ENCODE measurements at regions not wholly inside any gene's neighbourhood (a gene's known extent, or its start where the extent isn't known, plus 50 kb on each side); places are given as distances from the start of the nearest gene placed in this dataset.
"Not testable (repeated sequence)": the region's sequence is repeated elsewhere in the genome, so short reads cannot be mapped to it uniquely, and the experiment has no call there.

DNA sequence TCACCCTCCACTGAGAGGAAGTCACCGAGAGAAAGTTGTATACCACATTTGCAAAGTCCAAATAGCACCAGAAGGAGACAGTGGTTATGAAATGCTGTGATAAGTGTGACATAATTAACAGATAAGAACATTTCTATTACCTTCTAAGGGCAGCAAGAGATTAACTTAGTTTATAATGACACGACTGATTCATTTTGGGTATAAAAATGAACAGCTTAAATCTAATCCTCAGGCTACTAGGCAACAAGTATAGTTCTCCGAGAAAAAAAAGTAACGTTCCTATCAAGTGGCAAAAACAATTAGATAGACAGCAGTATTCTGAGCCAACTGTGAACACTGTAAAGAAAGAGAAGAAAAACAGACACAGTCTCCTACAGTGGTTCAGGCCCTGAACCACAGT is 431.2 kb upstream of the GRAMD2B start:
- no peak for DNase-seq
- 60 to 75% methylated on average over 4 of the region's 4 CpGs for WGBS, 2 donors (ENCODE audit: low coverage in 1 of 2)
- intact Hi-C loops (cut with DNase I; ENCODE audit: low total_unique reads) (no loop called here), in situ Hi-C loops (cut with MboI; ENCODE audit: low pct_ligation_motif_present in 1 of 4, low pct_unique_long_range_greater_than_20kb in 1 of 4, low sequenced_read_pairs in 3 of 4) (no loop called here)
- no peaks in the 10 kb centered on the region for H3K27me3 ChIP-seq
- no peak overlapping the region for H3K4me3 ChIP-seq
- TF ChIP-seq EP300 (IDR thresholded peaks at IDR 0.05; ENCODE audit: low read depth), result no peak
- TF ChIP-seq POLR2A (IDR thresholded peaks at IDR 0.05), result no peak
- TF ChIP-seq, protein P1, sequence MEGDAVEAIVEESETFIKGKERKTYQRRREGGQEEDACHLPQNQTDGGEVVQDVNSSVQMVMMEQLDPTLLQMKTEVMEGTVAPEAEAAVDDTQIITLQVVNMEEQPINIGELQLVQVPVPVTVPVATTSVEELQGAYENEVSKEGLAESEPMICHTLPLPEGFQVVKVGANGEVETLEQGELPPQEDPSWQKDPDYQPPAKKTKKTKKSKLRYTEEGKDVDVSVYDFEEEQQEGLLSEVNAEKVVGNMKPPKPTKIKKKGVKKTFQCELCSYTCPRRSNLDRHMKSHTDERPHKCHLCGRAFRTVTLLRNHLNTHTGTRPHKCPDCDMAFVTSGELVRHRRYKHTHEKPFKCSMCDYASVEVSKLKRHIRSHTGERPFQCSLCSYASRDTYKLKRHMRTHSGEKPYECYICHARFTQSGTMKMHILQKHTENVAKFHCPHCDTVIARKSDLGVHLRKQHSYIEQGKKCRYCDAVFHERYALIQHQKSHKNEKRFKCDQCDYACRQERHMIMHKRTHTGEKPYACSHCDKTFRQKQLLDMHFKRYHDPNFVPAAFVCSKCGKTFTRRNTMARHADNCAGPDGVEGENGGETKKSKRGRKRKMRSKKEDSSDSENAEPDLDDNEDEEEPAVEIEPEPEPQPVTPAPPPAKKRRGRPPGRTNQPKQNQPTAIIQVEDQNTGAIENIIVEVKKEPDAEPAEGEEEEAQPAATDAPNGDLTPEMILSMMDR (IDR thresholded peaks at IDR 0.05), result no peak
- no peak for TF ChIP-seq POLR2AphosphoS5 (IDR thresholded peaks at IDR 0.05)
- H3K27ac ChIP-seq, result no peak overlapping the region
- no peaks in the 10 kb centered on the region for H3K9me3 ChIP-seq
- H3K4me1 ChIP-seq, result no peaks in the 10 kb centered on the region
- H3K36me3 ChIP-seq, result no peaks in the 10 kb centered on the region

DNA sequence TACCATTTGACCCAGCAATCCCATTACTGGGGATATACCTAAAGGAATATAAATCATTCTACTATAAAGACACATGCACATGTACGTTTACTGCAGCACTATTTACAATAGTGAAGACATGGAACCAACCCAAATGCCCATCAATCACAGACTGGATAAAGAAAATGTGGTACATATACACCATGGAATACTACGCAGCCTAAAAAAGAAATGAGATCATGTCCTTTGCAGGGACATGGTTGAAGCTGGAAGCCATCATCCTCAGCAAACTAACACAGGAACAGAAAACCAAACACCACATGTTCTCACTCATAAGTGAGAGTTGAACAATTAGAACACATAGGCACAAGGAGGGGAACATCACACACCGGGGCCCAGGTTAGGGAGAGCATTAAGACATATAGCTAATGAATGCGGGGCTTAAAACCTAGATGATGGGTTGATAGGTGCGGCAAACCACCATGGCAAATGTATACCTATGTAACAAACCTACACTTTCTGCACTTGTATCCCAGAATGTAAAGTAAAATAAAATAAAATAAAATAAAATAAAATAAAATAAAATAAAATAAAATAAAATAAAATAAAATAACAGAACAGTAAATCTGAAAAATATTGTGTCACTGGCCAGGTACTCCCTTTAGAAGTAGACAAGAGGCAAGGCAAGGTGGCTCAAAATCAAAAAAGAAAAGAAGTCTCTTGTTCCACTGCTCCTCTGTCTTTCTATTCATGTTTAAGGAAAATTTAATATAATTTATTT is 423.8 kb upstream of the GRAMD2B start:
- in situ Hi-C loops (cut with MboI; ENCODE audit: low pct_ligation_motif_present in 1 of 4, low pct_unique_long_range_greater_than_20kb in 1 of 4, low sequenced_read_pairs in 3 of 4); H3K27me3 ChIP-seq; DNase-seq; H3K27ac ChIP-seq; H3K9me3 ChIP-seq; H3K36me3 ChIP-seq; intact Hi-C loops (cut with DNase I; ENCODE audit: low total_unique reads); H3K4me3 ChIP-seq: not testable (repeated sequence)
- H3K4me1 ChIP-seq, result peaks cover 0 to 14% (median 5%) of the 10 kb centered on the region in 4 donors
- 81 to 95% methylated on average over 5 of the region's 5 CpGs for WGBS, 2 donors (ENCODE audit: low coverage in 1 of 2)

DNA sequence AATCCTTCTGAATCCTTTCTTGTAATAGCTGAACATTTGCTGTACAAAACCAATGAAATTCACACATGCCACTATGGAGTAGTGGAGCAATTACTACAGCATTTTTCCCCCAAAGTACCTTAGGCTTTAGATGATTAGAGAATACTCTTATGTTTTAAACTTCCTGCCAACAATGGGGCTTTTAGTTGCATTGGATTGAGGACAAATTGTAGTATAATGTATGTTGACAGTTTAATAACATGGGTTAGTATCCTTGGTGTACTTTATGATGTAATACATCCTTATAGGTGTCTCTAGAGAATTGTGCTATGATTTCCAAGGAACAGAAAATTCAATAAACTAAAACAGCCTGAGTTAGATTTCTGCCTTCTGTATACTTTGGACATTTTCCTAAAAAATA is 422.7 kb upstream of the GRAMD2B start:
- in situ Hi-C loops (cut with MboI; ENCODE audit: low pct_ligation_motif_present in 1 of 4, low pct_unique_long_range_greater_than_20kb in 1 of 4, low sequenced_read_pairs in 3 of 4), result no loop called here

DNA sequence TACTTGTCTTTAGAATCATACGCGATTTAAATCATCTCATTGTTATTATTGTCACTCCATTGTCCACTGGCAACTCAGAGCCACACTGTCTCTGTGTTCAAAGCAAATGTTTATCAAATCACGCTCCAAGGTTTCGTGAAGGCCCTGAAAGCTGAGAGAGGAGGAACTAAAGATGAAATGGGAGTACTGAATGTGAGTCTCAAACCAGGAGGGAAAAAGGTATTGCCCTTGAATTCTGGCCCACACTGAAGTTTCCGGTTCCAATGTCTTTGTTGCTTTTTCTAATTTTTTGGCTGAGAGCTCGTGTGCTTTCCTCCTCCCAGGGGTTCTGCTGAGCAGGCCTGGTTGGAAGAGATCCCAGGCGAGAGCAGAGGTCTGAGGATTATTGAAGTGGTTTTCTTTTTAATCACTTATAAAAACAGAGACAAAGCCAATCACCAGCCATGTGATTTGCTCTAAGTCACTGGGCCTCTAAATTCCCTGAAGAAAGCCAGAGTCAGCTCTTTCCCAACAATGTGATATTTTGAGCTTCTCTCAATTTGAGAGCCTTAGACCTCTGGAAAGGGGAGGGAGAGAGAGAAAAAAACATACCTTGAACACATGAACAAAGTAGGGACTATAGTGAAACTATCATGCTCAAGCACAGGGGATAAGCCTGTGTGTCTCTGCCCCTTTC is 420.8 kb upstream of the GRAMD2B start:
- Histone ChIP-seq H3K27me3 (no peaks in the 10 kb centered on the region), H3K9me3 (no peaks in the 10 kb centered on the region), H3K36me3 (no peaks in the 10 kb centered on the region), H3K4me1 (peaks cover 0 to 14% (median 5%) of the 10 kb centered on the region in 4 donors), H3K4me3 (no peak overlapping the region), H3K27ac (peak overlapping the region in 3 of 4 donors; percentile 26 to 48 (median 36))
- intact Hi-C loops (cut with DNase I; ENCODE audit: low total_unique reads) (no loop called here), in situ Hi-C loops (cut with MboI; ENCODE audit: low pct_ligation_motif_present in 1 of 4, low pct_unique_long_range_greater_than_20kb in 1 of 4, low sequenced_read_pairs in 3 of 4) (no loop called here)
- 52 to 55% methylated on average over 7 of the region's 7 CpGs for WGBS, 2 donors (ENCODE audit: low coverage in 1 of 2)
- TF ChIP-seq POLR2AphosphoS5 (IDR thresholded peaks at IDR 0.05), result no peak
- TF ChIP-seq, protein P1 (IDR thresholded peaks at IDR 0.05), result no peak
- no peak for TF ChIP-seq EP300 (IDR thresholded peaks at IDR 0.05; ENCODE audit: low read depth)
- TF ChIP-seq POLR2A (IDR thresholded peaks at IDR 0.05), result no peak
- no peak for DNase-seq

More for the DNA sequence above, 422.7 kb upstream of the GRAMD2B start:
- intact Hi-C loops (cut with DNase I; ENCODE audit: low total_unique reads), result no loop called here
- no peak for DNase-seq
- Histone ChIP-seq H3K4me1 (peaks cover 0 to 14% (median 5%) of the 10 kb centered on the region in 4 donors), H3K4me3 (no peak overlapping the region), H3K27me3 (no peaks in the 10 kb centered on the region), H3K9me3 (no peaks in the 10 kb centered on the region), H3K36me3 (no peaks in the 10 kb centered on the region), H3K27ac (no peak overlapping the region)
- TF ChIP-seq, protein P1 (IDR thresholded peaks at IDR 0.05), result no peak
- TF ChIP-seq POLR2AphosphoS5 (IDR thresholded peaks at IDR 0.05) (no peak), POLR2A (IDR thresholded peaks at IDR 0.05) (no peak), EP300 (IDR thresholded peaks at IDR 0.05; ENCODE audit: low read depth) (no peak)
